ENCODE measurements at regions not wholly inside any gene's neighbourhood (a gene's known extent, or its start where the extent isn't known, plus 50 kb on each side); places are given as distances from the start of the nearest gene placed in this dataset.

DNA sequence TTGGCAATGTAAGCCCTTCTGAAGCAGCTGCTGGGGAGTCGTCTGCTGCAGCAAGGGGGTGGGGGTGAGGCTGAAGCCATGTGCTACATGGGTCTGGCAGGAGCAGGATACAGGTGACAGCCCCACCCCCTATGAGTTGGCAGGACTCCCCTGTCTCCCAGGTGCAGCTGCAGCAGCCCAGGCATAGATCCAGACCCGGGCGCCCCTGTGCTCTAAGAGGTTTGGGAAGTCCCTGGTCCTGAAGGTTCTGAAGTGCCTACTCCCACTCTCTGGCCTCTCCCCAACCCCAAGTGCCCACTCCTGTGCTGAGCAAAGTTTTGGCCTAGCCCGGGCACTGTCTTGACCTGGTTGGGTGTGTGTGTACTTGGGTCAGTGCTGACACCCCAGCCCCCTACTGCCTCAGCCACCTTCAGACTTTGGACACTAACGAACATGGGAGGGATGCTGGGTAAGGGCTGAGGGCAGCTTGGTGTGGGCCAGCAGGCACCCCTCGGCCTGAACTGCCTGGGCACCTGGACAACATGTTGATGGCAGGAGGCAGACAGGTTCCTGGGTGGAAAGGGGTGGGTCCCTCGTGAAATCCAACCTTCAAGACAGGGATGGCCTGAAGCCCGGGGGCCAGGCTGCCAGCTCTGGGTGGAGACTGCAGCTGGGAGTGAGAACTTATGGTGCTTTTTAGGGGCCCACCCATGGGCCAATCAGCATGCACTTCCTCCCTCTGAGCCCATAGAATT lies 54.1 kb upstream of the SLITRK6 start:
- TF ChIP-seq, protein P1, sequence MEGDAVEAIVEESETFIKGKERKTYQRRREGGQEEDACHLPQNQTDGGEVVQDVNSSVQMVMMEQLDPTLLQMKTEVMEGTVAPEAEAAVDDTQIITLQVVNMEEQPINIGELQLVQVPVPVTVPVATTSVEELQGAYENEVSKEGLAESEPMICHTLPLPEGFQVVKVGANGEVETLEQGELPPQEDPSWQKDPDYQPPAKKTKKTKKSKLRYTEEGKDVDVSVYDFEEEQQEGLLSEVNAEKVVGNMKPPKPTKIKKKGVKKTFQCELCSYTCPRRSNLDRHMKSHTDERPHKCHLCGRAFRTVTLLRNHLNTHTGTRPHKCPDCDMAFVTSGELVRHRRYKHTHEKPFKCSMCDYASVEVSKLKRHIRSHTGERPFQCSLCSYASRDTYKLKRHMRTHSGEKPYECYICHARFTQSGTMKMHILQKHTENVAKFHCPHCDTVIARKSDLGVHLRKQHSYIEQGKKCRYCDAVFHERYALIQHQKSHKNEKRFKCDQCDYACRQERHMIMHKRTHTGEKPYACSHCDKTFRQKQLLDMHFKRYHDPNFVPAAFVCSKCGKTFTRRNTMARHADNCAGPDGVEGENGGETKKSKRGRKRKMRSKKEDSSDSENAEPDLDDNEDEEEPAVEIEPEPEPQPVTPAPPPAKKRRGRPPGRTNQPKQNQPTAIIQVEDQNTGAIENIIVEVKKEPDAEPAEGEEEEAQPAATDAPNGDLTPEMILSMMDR (IDR thresholded peaks at IDR 0.05; ENCODE audit: low read depth, low read length), result no peak
- no peak for TF ChIP-seq POLR2A (IDR thresholded peaks at IDR 0.05; ENCODE audit: extremely low read depth, insufficient read length)

Data from NB4 (cell line).